Astrocyte of the cerebellum (primary cell): ENCODE measurements at regions not wholly inside any gene's neighbourhood (a gene's known extent, or its start where the extent isn't known, plus 50 kb on each side); places are given as distances from the start of the nearest gene placed in this dataset.

Experiments used
- DNase-seq: peaks from one replicate; pipeline ENCODE4 v3.0.0-alpha.2; 2011; ENCODE audit warnings: low read depth
- H3K4me3 ChIP-seq: 2 replicates; pipeline ENCODE4 v1.5.1; 2011; ENCODE audit warnings: mild to moderate bottlenecking, low read depth, low read length, moderate library complexity
- CTCF ChIP-seq: IDR thresholded peaks from 2 replicates; pipeline ENCODE4 v1.5.1; 2012; ENCODE audit warnings: low read length, low read depth, moderate library complexity, mild to moderate bottlenecking; ENCODE audit errors: missing control alignments
- in situ Hi-C: cut with HindIII; loops from 2 replicates; pipeline ENCODE4 v1.10.0; 2017; ENCODE audit warnings: low sequenced_read_pairs

DNA sequence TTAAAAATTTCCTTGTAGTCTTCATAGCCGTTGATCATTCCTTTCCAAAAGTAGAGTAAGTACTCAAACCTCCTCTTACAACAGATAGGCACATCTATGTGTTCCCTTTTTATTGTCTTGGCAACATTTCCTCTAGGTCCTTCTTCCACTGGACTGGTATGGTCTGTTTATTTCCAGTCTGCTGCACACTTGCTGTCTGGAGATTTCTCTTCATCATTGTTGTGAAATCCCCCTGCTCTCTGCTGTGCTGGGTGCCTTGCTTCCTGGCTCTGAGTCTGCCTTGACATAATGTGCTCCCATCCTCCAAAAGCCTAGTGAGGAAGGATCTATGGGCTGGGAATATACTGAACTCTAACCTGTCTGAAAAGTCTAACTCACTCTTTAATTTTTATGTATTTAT lies 545.3 kb upstream of the VSTM2A start:
- no peak for DNase-seq
- no peak overlapping the region for H3K4me3 ChIP-seq
- in situ Hi-C loops, result no loop called here
- no peak for TF ChIP-seq CTCF

GRCh38 chr7:54014765-54015164 lies 527.4 kb upstream of the VSTM2A start:
- H3K4me3 ChIP-seq, result no peak overlapping the region
- in situ Hi-C loops, result no loop called here
- DNase-seq, result no peak
- TF ChIP-seq CTCF, result no peak

GRCh38 chr7:54015251-54015650 lies 526.9 kb upstream of the VSTM2A start:
- H3K4me3 ChIP-seq, result no peak overlapping the region
- in situ Hi-C loops, result no loop called here
- no peak for TF ChIP-seq CTCF
- no peak for DNase-seq

GRCh38 chr7:54037873-54038272 lies 504.3 kb upstream of the VSTM2A start:
- TF ChIP-seq CTCF, result no peak
- H3K4me3 ChIP-seq, result no peak overlapping the region
- no peak for DNase-seq
- in situ Hi-C loops, result no loop called here

- in situ Hi-C loops, result no loop called here
- DNase-seq, result no peak
- H3K4me3 ChIP-seq, result no peak overlapping the region
- TF ChIP-seq CTCF, result no peak
Observed at GRCh38 chr7:54060643-54061042, 481.5 kb upstream of the VSTM2A start.

GRCh38 chr7:54066643-54067042 lies 475.5 kb upstream of the VSTM2A start:
- in situ Hi-C loops, result no loop called here
- TF ChIP-seq CTCF, result no peak
- no peak overlapping the region for H3K4me3 ChIP-seq
- no peak for DNase-seq

- in situ Hi-C loops, result no loop called here
- H3K4me3 ChIP-seq, result no peak overlapping the region
- no peak for DNase-seq
- no peak for TF ChIP-seq CTCF
Observed at GRCh38 chr7:54069843-54070242, 472.3 kb upstream of the VSTM2A start.
